Muscle of arm (tissue), 1 donor: ENCODE measurements at regions not wholly inside any gene's neighbourhood (a gene's known extent, or its start where the extent isn't known, plus 50 kb on each side); places are given as distances from the start of the nearest gene placed in this dataset.

Source experiments
- DNase-seq: peaks from one replicate; pipeline ENCODE4 v3.0.0-alpha.2; 2013

DNA sequence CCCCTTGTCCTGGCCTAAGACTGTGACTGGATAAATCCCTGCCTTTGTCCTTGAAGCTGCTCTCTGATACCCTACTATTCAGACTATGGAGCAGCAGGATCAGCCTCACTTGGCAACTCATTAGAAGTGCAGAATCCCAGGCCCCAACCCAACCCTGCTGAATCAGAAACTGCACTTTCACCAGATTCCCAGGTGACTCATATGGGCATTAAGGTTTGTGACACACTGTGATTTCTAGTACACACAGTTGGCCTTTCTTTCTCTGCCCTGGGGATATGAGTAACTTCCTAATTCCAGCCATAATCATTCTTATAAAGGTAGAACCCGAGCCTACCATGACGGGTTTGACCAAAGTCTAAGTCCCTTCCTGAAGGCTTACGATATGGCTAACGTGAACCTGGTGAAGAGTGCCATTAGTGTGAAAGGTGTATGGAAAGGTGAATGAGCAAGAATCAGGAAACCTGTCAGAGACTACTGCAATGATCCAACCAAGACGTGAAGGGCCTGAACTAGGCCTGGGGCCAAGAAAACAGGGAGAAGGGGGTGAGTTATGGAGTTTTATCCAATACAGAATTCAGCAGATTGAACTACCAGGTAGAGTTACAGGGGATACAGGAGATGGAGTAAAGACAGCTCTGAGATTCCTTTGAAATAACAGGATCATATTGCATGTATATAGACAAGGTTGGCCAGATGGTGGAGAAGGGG, 533.0 kb downstream of the BNC2 start:
- no peak for DNase-seq

DNA sequence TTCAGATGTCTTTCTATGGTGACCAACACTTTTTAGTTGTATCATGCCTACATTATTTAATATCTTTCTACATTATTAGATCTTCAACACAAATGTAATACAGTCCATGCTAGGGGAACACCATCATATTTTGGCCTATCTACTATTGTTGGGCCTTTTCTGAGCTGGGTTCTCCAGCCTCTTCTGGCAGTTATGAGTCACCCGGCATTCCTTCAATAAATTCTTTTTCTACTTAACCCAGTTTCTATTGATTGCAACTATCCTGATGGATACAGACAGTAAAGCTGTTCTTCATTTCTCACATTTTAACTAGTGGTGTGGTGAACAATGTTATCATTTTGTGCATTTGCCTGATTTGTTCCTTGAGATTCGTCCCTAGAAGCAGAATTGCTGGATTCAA, 529.3 kb downstream of the BNC2 start:
- no peak for DNase-seq

DNA sequence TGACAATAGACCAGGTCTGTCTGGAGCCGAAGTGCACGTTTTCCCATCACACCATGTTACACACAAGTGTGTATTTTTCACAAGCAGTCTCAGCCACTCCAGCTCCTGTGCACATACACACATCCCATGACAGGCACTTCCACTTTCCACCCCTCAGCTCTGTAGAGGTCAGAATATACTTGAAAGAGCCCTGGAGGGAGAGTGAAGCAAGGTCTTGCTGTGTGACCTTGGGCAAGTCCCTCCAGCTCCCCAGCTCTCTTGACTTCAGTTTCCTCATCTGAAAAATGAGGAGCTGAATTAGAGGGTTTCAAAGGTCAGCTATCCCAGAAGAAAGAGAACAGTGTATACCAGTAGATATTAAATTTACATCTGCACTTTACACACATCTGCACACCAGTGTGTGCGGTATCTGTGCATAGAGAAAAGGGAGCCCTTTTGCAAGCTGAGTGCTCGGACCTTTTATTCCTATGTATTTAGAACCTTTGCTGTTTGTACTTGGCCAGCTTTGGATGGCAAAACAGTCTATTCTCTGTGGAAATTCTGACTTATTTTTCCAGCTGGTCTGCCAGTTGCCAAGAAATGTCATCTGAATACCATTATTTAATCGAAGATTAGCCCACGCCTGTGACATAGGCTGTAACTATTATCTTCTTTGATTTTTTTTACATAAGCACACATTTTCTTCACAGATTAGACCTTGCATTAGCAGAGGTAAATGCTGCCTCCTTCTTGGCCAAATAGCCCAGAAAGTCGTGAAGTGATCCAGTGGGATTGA, 528.0 kb downstream of the BNC2 start:
- DNase-seq = peak; percentile 46

DNA sequence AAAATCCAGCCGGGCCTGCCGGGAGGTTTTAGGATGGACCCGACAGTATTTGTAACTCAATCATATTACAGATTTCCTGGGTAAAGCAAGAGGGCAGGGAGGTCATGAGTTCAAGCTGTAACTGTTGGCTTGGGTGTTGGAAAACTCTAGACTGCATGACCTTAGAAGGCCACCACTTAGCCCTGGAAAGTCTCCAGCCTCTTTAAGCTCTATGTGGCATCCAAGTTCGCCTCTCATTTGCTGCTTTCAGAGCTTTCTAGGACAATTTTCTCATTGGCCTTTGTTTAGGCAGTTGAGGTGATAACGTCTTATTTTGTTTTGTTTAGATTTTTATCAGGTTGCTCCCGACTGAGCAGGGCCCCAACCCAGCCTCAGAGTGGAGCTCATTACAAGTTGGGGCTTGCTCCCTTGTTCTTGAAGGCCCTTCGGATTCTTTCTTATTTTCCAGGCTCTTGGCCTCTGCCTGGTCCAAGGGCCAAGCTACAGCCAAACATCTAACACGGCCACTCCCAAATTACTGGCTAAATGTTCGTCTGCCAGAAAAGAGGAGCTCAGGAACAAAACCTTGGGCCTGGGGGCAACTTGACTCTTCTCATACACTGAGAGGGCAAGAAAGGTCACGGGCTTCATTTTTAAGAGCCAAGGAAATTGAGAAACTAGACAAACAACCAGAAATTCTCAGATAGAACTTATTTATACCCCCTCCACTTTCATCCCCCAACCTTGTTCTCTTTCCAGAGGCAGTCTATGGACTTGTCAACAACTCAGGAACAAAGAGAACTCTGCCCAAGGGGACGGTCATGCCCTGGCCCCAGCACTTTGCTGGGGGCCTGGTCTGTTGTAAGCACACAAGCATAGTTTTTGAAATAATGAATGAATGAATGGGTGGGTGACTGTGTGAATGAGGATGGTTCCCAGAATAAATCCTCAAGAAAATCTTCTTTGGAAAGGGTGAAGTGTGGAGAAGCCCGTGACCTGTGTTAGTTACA, 526.9 kb downstream of the BNC2 start:
- peak; percentile 22 for DNase-seq

DNA sequence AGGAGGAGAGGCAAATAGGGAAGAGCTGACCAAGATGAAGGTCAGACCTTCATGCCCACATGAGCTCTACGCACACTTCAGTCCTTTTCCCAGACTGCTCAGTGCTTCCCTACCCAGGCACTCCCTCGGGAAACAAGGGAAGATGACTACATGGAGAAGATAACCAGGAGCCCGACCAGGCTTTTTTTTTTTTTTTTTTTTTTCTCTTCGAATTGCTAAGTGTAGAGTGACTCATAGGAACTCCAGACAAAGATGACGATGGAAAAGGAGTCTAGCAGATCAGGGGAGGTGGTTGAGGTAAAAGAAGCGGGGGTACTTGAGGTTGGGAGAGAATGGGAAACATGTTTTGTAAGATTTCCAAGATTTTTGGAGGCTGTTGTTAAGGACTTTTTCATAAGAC, 526.1 kb downstream of the BNC2 start:
- no peak for DNase-seq

DNA sequence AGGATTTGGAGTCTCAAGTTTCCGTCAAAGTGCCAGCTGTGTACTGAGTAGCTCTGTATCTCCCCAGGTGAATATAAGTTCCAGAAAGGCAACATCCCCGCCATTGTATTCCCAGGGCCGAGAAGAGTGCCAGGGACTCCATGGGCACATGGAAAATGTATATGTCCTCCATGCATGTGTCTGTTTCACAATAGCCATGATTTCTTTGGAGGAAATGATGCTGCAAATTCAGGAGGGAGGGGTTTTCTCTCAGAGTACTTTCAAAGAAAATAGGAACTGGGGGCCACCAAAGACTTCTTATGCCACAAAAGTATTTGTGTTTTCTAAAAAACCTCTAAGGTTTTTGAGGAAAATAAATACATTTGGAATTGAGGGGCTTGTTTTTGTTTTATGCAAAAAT, 524.6 kb downstream of the BNC2 start:
- DNase-seq = no peak

DNA sequence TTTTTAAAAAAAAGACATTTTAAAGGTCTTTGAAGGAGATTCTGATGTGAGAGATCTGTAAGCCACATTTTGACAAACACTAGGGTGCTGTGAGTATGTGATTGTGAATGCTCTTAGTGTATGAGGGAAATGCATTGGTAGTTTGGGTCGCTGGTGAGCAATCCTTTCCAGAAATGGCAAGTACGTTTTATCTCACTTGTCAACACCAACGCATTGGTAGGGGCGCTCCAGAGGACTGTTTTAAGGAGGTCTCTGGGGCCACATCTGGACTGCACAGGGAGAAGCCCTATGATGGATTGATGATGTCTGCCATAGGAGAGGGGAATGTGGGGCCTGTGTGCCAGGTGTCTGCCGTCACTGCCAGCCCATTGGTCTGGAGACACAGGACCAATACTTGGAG, 522.6 kb downstream of the BNC2 start:
- DNase-seq = no peak

DNA sequence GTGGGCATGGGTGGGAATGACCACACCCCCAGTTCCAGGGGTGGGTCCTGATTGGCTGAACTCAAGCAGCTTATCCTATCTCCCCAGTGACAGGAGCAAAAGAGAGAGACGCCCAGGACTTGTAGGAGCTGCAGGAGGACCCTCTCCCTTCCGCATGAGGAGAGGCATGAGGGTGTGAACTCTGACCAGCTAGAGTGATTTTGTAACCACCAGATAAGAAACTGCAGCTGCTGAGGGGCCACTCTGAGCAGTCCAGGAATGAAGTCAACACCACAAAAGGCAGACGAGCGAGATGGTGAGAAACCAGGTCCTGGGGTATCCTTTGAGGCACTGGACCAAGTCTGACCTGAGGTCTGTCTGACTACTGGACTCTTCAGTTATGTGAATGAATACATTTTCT, 521.9 kb downstream of the BNC2 start:
- DNase-seq = no peak

DNA sequence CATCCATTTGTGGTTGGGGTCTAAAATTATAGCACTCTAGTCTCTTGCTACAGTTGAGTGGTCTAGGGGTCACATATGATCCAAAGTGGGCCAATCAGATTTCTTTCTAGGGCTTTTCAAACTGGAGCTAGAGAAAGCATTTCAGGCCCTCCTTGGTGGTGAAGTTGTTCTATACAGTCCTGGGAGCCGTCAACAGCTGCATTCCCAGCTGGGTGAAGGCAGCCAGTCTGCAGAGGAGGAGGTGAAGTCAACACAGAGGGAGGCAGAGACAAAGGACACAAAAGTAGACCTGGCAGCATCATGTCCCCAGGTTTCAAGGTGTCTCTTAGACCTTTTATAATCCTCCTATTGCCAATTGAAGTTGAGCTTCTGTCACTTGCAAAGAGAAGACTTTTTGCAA, 518.2 kb downstream of the BNC2 start:
- no peak for DNase-seq

DNA sequence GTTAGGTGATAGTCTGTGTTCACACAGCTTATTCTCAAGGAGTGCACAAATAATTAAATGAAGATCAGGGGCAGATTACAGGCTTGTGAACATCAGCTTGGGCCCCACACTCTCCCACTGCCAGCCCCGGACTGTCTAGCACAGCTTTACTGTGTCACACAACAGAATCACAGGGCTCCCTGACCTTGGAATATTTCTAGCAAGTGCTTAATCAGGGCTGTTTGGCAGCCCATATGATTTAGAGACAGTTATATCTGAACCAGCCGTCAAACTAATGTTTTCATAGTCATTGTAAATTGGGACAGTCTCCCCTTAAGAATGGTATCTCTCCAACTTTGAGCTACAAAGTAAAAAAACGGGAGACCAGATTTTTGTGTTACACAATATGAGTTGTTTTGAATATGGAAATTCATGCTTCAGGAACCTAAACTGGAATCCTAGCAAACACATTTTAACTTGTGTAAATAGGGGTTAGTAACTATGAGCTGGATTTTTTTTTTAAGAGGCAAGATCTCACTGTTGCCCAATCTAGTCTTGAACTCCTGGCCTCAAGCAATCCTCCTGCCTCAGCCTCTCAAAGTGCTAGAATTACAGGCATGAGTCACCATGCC, 517.6 kb downstream of the BNC2 start:
- DNase-seq = no peak

DNA sequence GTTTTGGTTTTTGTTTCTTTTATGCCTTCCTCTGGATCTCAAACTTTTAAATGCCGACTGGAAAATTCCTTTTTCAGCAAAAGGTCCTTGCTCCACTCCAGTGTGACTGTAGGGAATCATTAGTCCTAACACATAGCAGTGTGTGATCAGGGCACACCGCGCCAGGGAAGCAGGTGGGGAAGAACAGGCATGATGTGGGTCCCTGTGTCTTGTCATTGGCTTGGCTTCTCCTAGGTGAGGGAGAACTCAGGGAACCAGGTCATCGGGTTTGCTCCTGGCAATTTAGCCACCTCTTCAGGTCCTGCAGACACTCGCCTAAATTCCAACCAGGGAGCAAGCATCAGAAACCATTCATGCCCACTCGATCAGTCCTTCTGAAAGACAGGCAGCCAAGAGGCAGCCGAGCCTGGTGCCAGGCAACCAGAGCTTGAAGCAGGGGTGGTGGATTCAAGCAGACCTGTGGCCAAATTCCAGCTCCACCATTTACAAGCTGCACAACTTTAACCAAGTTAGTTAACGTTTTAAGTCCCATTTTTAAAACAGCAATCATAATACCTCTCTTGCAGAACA, 514.2 kb downstream of the BNC2 start:
- DNase-seq = no peak

DNA sequence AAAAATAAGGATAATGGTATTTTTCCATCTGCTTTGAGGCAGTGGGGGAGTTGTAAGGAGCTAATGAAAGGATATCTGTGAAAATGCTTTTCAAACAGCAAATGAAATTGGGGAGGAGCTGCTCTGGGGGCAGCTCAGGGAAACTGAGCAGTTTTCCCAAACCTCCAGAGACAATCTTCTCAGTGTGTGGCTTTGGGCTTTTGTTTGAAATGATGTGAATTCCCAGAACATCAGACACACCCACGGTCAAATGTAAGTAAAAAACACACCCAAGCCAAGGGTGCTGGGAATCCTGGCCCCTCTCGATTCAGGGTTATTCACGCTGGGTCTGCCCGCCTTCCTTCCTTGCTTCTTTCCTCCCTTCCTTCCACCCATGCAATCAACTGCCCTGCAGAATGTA, 512.6 kb downstream of the BNC2 start:
- no peak for DNase-seq

DNA sequence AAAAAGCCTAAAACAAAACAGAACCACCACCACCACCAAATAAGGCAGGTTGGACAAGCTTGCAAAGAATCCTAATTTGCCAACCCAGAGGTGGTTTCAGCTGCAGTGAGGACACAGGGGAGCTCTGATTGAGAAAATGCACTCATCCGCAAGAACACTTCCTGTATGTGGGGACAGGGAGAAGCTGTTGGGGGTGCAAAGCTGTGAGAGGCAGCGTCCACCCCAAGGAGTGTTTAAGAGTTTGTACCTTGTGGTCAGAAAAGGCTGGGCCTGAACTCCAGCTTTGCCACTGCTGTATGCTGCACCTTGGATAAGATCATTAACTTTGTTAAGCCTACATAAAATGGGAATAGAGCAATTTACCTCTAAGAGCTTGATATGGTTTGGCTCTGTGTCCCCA, 511.7 kb downstream of the BNC2 start:
- DNase-seq = no peak
